Cardiac septum (tissue), 1 donor: ENCODE measurements at regions not wholly inside any gene's neighbourhood (a gene's known extent, or its start where the extent isn't known, plus 50 kb on each side); places are given as distances from the start of the nearest gene placed in this dataset.

ENCODE experiments used
- DNase-seq: peaks from one replicate; pipeline ENCODE4 v3.0.0-alpha.2; 2020; ENCODE audit warnings: low spot score
- intact Hi-C: fragments of 100-400 bp; cut with DNase I; formaldehyde crosslinking; loops from one replicate; pipeline ENCODE4 v1.14.0; 2022
- donor health status: DM: no; HTN: no; CAD: no.

GRCh38 chr1:230010603-230011332 lies 56.3 kb upstream of the GALNT2 start:
- intact Hi-C loops, result no loop called here
- DNase-seq, result no peak

- DNase-seq, result no peak
- intact Hi-C loops, result no loop called here
These were observed 55.5 kb upstream of the GALNT2 start for GRCh38 chr1:230011333-230012092.

- intact Hi-C loops, result no loop called here
These were observed 55.0 kb upstream of the GALNT2 start for GRCh38 chr1:230012093-230012393.

GRCh38 chr1:230012741-230013140 lies 54.3 kb upstream of the GALNT2 start:
- intact Hi-C loops, result no loop called here
- DNase-seq, result no peak

More at GRCh38 chr1:230012093-230012393, 55.0 kb upstream of the GALNT2 start:
- DNase-seq, result no peak

- DNase-seq, result no peak
- intact Hi-C loops, result no loop called here
These were observed 50.9 kb upstream of the GALNT2 start for GRCh38 chr1:230016159-230016558.
